PC-3 (cell line): ENCODE measurements at regions not wholly inside any gene's neighbourhood (a gene's known extent, or its start where the extent isn't known, plus 50 kb on each side); places are given as distances from the start of the nearest gene placed in this dataset.

ENCODE experiments used
- CTCF ChIP-seq: fragments of 300-600 bp; sonication (generic); conservative IDR thresholded peaks from 2 replicates; pipeline ENCODE4 v1.5.1; 2017; ENCODE audit warnings: antibody characterized with exemption, low read depth, mild to moderate bottlenecking, low read length
- EZH2 ChIP-seq: fragments of 300-600 bp; sonication (generic); IDR thresholded peaks from one replicate; pipeline ENCODE4 v1.6.1; 2017; ENCODE audit warnings: antibody characterized with exemption, mild to moderate bottlenecking, low read length; ENCODE audit not compliant: unreplicated experiment

- no peak for TF ChIP-seq CTCF
- no peak for TF ChIP-seq EZH2
Measured at GRCh38 chr7:120077777-120078176, 195.2 kb upstream of the KCND2 start.
